ENCODE measurements at regions not wholly inside any gene's neighbourhood (a gene's known extent, or its start where the extent isn't known, plus 50 kb on each side); places are given as distances from the start of the nearest gene placed in this dataset.

GRCh38 chr18:44464398-44465180 is 216.1 kb upstream of the SETBP1 start:
- no peaks in the 10 kb centered on the region for H3K9me3 ChIP-seq
- no peak for TF ChIP-seq CTCF (IDR thresholded peaks at IDR 0.05)
- intact Hi-C loops (cut with DNase I; ENCODE audit: low total_unique reads) = no loop called here
- no peak for DNase-seq
- H3K4me3 ChIP-seq = no peak overlapping the region
- H3K4me1 ChIP-seq = peaks cover 0 to 17% (median 9%) of the 10 kb centered on the region in 4 donors
- H3K27me3 ChIP-seq = no peaks in the 10 kb centered on the region
- H3K27ac ChIP-seq = no peak overlapping the region
- no peaks in the 10 kb centered on the region for H3K36me3 ChIP-seq

GRCh38 chr18:44465381-44465841 is 215.3 kb upstream of the SETBP1 start:
- DNase-seq = no peak
- intact Hi-C loops (cut with DNase I; ENCODE audit: low total_unique reads) = no loop called here

GRCh38 chr18:44466997-44467396 is 213.7 kb upstream of the SETBP1 start:
- Histone ChIP-seq H3K36me3 (no peaks in the 10 kb centered on the region), H3K9me3 (no peaks in the 10 kb centered on the region), H3K27ac (no peak overlapping the region), H3K27me3 (no peaks in the 10 kb centered on the region), H3K4me3 (no peak overlapping the region), H3K4me1 (peaks cover 0 to 17% (median 9%) of the 10 kb centered on the region in 4 donors)
- no peak for DNase-seq
- no peak for TF ChIP-seq CTCF (IDR thresholded peaks at IDR 0.05)
- intact Hi-C loops (cut with DNase I; ENCODE audit: low total_unique reads) = no loop called here

More at GRCh38 chr18:44465381-44465841, 215.3 kb upstream of the SETBP1 start:
- no peaks in the 10 kb centered on the region for H3K27me3 ChIP-seq
- H3K4me3 ChIP-seq = no peak overlapping the region
- H3K4me1 ChIP-seq = peaks cover 0 to 17% (median 9%) of the 10 kb centered on the region in 4 donors
- no peak overlapping the region for H3K27ac ChIP-seq
- no peaks in the 10 kb centered on the region for H3K9me3 ChIP-seq
- H3K36me3 ChIP-seq = no peaks in the 10 kb centered on the region
- no peak for TF ChIP-seq CTCF (IDR thresholded peaks at IDR 0.05)

- TF ChIP-seq CTCF (IDR thresholded peaks at IDR 0.05) = no peak
- no peak for DNase-seq
- intact Hi-C loops (cut with DNase I; ENCODE audit: low total_unique reads) = no loop called here
These were observed 213.0 kb upstream of the SETBP1 start for GRCh38 chr18:44467718-44468117.

GRCh38 chr18:44473394-44474066 is 207.2 kb upstream of the SETBP1 start:
- intact Hi-C loops (cut with DNase I; ENCODE audit: low total_unique reads) = no loop called here
- H3K4me3 ChIP-seq = no peak overlapping the region
- no peak overlapping the region for H3K27ac ChIP-seq
- H3K27me3 ChIP-seq = no peaks in the 10 kb centered on the region
- no peak for TF ChIP-seq CTCF (IDR thresholded peaks at IDR 0.05)
- H3K36me3 ChIP-seq = no peaks in the 10 kb centered on the region
- DNase-seq = no peak
- H3K9me3 ChIP-seq = no peaks in the 10 kb centered on the region
- H3K4me1 ChIP-seq = no peaks in the 10 kb centered on the region

More at GRCh38 chr18:44467718-44468117, 213.0 kb upstream of the SETBP1 start:
- Histone ChIP-seq H3K4me3 (no peak overlapping the region), H3K36me3 (no peaks in the 10 kb centered on the region), H3K9me3 (no peaks in the 10 kb centered on the region), H3K4me1 (peaks cover 0 to 17% (median 9%) of the 10 kb centered on the region in 4 donors), H3K27ac (no peak overlapping the region), H3K27me3 (no peaks in the 10 kb centered on the region)

All from tibial artery (tissue), 4 donors.